Skeletal muscle satellite cell (primary cell): ENCODE measurements at regions not wholly inside any gene's neighbourhood (a gene's known extent, or its start where the extent isn't known, plus 50 kb on each side); places are given as distances from the start of the nearest gene placed in this dataset.

ENCODE experiments used
- H3K27me3 ChIP-seq: 2 replicates; pipeline ENCODE4 v1.7.0; 2013; ENCODE audit warnings: low read length; ENCODE audit not compliant: control insufficient read depth, insufficient read depth
- H3K36me3 ChIP-seq: 2 replicates; pipeline ENCODE4 v1.7.0; 2013; ENCODE audit warnings: mild to moderate bottlenecking, control low read depth, low read length; ENCODE audit not compliant: insufficient read depth
- H3K4me1 ChIP-seq: 2 replicates; pipeline ENCODE4 v1.7.0; 2013; ENCODE audit warnings: low read length; ENCODE audit not compliant: control insufficient read depth, insufficient read depth
- H3K4me2 ChIP-seq: 2 replicates; pipeline ENCODE4 v1.7.0; 2013; ENCODE audit warnings: mild to moderate bottlenecking, low read length
- H3K4me3 ChIP-seq: 2 replicates; pipeline ENCODE4 v1.7.0; 2013; ENCODE audit warnings: low read length
- H3K9ac ChIP-seq: 2 replicates; pipeline ENCODE4 v1.7.0; 2013; ENCODE audit warnings: mild to moderate bottlenecking, low read depth, low read length, moderate library complexity
- H3K9me3 ChIP-seq: replicated peaks from 2 replicates; pipeline ENCODE4 v1.7.0; 2013; ENCODE audit warnings: mild to moderate bottlenecking, control low read depth, low read length

- H3K9ac ChIP-seq: no peak overlapping the region
- H3K4me3 ChIP-seq: no peak overlapping the region
- no peaks in the 10 kb centered on the region for H3K9me3 ChIP-seq
- peaks cover 6% of the 10 kb centered on the region for H3K27me3 ChIP-seq
- H3K4me2 ChIP-seq: no peak overlapping the region
- H3K4me1 ChIP-seq: no peaks in the 10 kb centered on the region
- H3K36me3 ChIP-seq: no peaks in the 10 kb centered on the region
These were observed 238.4 kb upstream of the UMPS start for GRCh38 chr3:124491875-124492274.

DNA sequence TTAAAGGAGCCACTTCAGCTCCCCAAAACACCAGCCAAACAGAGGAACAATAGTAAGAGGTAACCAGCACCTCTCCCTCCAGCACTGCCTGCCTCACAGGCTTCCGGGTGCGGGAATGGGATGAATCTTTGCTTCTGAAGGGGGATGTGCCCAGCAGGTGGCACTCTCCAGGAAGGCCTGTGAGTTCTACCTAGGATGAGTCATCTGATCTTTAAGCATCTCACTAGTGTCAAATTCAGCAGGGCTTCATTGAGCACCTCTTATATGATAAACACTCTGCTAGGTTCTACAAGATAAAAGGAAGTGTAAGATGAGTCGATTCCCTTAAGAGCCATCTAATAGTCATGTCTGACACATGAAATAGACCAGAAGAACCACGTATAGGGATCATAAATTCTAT lies 237.4 kb upstream of the UMPS start:
- Histone ChIP-seq H3K4me2 (no peak overlapping the region), H3K27me3 (peaks cover 3% of the 10 kb centered on the region), H3K9me3 (no peaks in the 10 kb centered on the region), H3K4me3 (no peak overlapping the region), H3K9ac (no peak overlapping the region), H3K4me1 (no peaks in the 10 kb centered on the region), H3K36me3 (no peaks in the 10 kb centered on the region)

- H3K4me3 ChIP-seq: no peak overlapping the region
- H3K9me3 ChIP-seq: no peaks in the 10 kb centered on the region
- no peak overlapping the region for H3K9ac ChIP-seq
- H3K4me1 ChIP-seq: no peaks in the 10 kb centered on the region
- no peak overlapping the region for H3K4me2 ChIP-seq
- no peaks in the 10 kb centered on the region for H3K36me3 ChIP-seq
- peaks cover 9% of the 10 kb centered on the region for H3K27me3 ChIP-seq
These were observed 234.2 kb upstream of the UMPS start for GRCh38 chr3:124496061-124496460.

DNA sequence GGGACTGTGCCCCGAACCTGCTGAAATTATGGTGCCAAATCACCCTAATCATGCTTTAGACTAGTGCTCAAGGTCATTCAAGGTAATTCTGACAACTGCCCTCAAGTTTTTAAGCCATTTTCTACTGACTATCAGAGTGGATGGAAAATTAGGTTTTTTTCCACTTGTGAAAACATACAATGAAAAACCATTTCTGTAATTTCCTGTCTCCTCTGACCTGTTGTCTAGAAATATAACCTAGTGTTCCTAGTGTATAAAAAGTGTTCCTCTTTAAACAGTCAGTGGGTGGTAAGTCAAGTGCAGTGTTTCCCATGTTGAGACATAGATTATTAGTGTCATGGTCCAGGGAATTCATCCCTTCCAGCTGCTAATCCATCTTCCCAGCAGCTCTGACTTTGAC lies 232.8 kb upstream of the UMPS start:
- Histone ChIP-seq H3K9ac (no peak overlapping the region), H3K27me3 (peaks cover 9% of the 10 kb centered on the region), H3K4me1 (no peaks in the 10 kb centered on the region), H3K9me3 (no peaks in the 10 kb centered on the region), H3K36me3 (no peaks in the 10 kb centered on the region), H3K4me3 (no peak overlapping the region), H3K4me2 (no peak overlapping the region)

- peaks cover 9% of the 10 kb centered on the region for H3K27me3 ChIP-seq
These were observed 231.4 kb upstream of the UMPS start for GRCh38 chr3:124498891-124499290.

DNA sequence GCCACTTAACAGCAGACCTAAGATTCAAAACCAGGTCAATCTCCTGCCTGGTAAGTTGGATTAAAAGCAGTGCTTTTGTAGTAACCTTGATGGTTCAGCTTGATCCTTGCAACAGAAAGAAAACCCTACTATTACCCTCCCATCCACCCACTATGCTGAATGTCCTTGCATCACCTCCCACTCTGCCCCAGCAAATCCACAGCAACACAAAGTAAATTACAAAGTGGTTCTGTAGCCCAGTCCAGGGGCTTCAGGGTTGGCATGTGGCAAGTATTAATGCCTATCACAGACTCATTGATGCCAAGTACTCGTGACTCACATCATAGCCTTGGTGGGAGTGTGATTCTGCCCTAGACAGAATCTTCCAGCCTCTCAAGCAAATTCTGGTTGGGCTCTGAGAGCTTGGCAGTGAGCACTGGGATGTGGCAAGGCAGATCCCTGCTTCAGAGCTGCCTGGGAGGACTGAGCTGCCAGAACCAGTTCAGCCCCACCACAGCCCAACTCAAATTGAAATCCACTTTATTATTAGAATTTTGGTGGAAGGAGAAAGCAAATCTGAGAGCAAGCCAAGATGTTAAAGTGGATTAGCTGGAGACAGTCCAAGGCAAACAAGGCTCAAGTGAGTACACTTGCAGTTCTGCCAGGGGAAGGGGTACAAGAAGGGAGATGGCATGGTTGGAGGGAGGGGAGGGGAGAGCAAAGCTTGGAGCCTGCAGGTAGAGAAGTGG lies 225.8 kb upstream of the UMPS start:
- Histone ChIP-seq H3K4me3 (no peak overlapping the region), H3K9me3 (no peaks in the 10 kb centered on the region), H3K9ac (no peak overlapping the region), H3K4me2 (no peak overlapping the region), H3K27me3 (peaks cover 5% of the 10 kb centered on the region), H3K36me3 (no peaks in the 10 kb centered on the region), H3K4me1 (peaks cover 5% of the 10 kb centered on the region)

More at GRCh38 chr3:124498891-124499290, 231.4 kb upstream of the UMPS start:
- no peaks in the 10 kb centered on the region for H3K9me3 ChIP-seq
- H3K4me3 ChIP-seq: no peak overlapping the region
- H3K4me2 ChIP-seq: no peak overlapping the region
- H3K36me3 ChIP-seq: no peaks in the 10 kb centered on the region
- no peak overlapping the region for H3K9ac ChIP-seq
- H3K4me1 ChIP-seq: no peaks in the 10 kb centered on the region

DNA sequence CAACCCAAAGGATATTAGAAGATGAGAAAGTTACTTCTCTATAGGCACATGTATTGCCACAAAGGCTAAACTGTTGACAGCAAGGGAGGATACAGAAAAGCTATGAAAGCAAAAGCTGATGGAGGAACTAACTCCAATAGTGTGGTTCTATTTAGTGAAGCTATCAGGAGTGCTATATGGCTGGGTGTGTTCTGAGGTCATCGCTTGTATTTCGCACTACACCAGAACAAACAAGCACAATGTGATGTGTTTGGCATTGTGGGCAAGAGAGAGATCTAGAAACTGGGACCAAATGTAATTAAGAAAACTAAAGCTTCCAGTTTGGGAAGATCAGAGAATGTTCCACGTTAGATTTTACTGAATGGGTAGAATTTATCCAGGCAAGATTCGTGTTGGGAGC lies 220.4 kb upstream of the UMPS start:
- Histone ChIP-seq H3K9me3 (no peaks in the 10 kb centered on the region), H3K4me1 (peaks cover 12% of the 10 kb centered on the region), H3K36me3 (no peaks in the 10 kb centered on the region), H3K4me2 (no peak overlapping the region), H3K4me3 (no peak overlapping the region), H3K9ac (no peak overlapping the region), H3K27me3 (no peaks in the 10 kb centered on the region)

DNA sequence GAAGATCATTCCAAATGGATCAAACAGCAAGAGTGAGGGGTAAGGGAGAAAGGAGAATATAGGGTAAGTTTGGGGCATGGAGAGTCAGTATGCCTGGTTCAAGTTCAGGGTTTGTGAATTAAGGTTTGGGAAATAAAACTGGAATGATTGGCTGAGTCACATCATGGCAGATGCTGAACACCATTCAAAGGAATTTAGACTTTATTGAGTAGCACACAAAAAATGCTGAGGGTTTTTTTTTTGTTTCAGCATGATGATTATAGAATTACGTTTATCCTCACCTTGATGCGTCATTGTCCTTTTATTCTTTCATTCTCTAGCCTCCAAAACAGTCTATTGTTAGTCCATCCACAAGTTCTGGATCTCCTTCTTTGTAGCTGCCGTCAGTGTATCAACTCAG lies 220.0 kb upstream of the UMPS start:
- H3K4me3 ChIP-seq: no peak overlapping the region
- H3K4me2 ChIP-seq: no peak overlapping the region
- no peaks in the 10 kb centered on the region for H3K9me3 ChIP-seq
- no peaks in the 10 kb centered on the region for H3K36me3 ChIP-seq
- peaks cover 12% of the 10 kb centered on the region for H3K4me1 ChIP-seq
- no peaks in the 10 kb centered on the region for H3K27me3 ChIP-seq
- H3K9ac ChIP-seq: no peak overlapping the region

- Histone ChIP-seq H3K4me2 (no peak overlapping the region), H3K27me3 (no peaks in the 10 kb centered on the region), H3K4me3 (no peak overlapping the region), H3K9ac (no peak overlapping the region), H3K9me3 (no peaks in the 10 kb centered on the region), H3K4me1 (peaks cover 12% of the 10 kb centered on the region), H3K36me3 (no peaks in the 10 kb centered on the region)
These were observed 217.2 kb upstream of the UMPS start for GRCh38 chr3:124512881-124513609.

DNA sequence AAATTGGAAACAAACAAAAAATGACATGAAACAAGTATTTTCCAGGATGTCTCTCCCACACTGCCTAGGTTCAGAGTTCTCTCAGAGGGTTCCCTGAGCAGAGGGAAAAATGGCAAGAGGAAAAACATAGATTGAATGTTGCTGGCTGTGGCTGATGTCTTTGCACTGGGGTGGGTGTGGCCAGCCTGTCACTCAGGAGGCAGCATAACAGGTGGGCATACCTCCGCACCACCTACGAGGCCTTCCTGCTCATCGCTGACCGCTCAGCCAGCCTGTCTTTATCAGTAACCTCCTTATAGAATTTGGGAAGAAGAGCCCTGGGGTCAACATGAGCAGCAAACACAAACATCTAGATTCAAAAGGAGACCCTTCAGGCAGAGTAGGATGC lies 216.6 kb upstream of the UMPS start:
- Histone ChIP-seq H3K9me3 (no peaks in the 10 kb centered on the region), H3K36me3 (no peaks in the 10 kb centered on the region), H3K4me3 (no peak overlapping the region), H3K4me2 (no peak overlapping the region), H3K4me1 (peaks cover 12% of the 10 kb centered on the region), H3K27me3 (no peaks in the 10 kb centered on the region), H3K9ac (no peak overlapping the region)

GRCh38 chr3:124514683-124515082 lies 215.6 kb upstream of the UMPS start:
- Histone ChIP-seq H3K4me1 (peaks cover 12% of the 10 kb centered on the region), H3K27me3 (no peaks in the 10 kb centered on the region), H3K4me3 (no peak overlapping the region), H3K9ac (no peak overlapping the region), H3K9me3 (no peaks in the 10 kb centered on the region), H3K36me3 (no peaks in the 10 kb centered on the region), H3K4me2 (no peak overlapping the region)

DNA sequence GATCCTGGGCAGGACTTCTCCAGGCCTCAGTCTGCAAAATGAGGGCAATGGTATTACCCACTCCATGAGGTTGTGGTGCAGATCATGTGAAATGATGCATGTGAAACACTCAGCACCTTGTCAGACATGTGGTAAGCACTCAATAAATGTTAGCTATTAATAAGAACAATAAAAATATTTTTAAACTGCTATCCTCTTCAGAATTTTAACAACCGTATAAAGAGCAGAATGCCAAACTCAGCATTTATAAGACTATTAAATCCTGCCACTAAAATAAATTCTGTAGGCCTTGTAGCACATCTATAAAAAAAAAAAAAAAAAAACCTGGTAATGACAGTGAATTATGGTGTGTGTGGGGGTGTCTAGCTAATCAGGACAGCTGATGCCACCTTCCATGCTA lies 213.9 kb upstream of the UMPS start:
- Histone ChIP-seq H3K27me3 (no peaks in the 10 kb centered on the region), H3K9ac (no peak overlapping the region), H3K9me3 (no peaks in the 10 kb centered on the region), H3K4me2 (no peak overlapping the region), H3K4me1 (peaks cover 3% of the 10 kb centered on the region), H3K4me3 (no peak overlapping the region), H3K36me3 (no peaks in the 10 kb centered on the region)
